Skeletal muscle tissue (tissue), 3 donors: ENCODE measurements at regions not wholly inside any gene's neighbourhood (a gene's known extent, or its start where the extent isn't known, plus 50 kb on each side); places are given as distances from the start of the nearest gene placed in this dataset.

Source experiments
- H3K27ac ChIP-seq: one replicate; pipeline ENCODE4 v1.7.0; 2013; ENCODE audit warnings: mild to moderate bottlenecking, low read depth, low read length, inconsistent platforms
- H3K27me3 ChIP-seq, 3 donors: one replicate each; pipeline ENCODE4 v1.7.0; 2013; ENCODE audit warnings: low read length in 3 of 3; ENCODE audit not compliant: control insufficient read depth in 3 of 3, insufficient read depth in 3 of 3
- H3K36me3 ChIP-seq, 3 donors: one replicate each; pipeline ENCODE4 v1.7.0; 2013; ENCODE audit warnings: low read length in 3 of 3; ENCODE audit not compliant: control insufficient read depth in 3 of 3, insufficient read depth in 3 of 3
- H3K4me1 ChIP-seq, 3 donors: one replicate each; pipeline ENCODE4 v1.7.0; 2013; ENCODE audit warnings: low read length in 3 of 3, mild to moderate bottlenecking in 3 of 3; ENCODE audit not compliant: control insufficient read depth in 3 of 3, insufficient read depth in 3 of 3
- H3K4me3 ChIP-seq, 3 donors: one replicate each; pipeline ENCODE4 v1.7.0; 2013; ENCODE audit warnings: low read length in 3 of 3
- H3K9ac ChIP-seq, 3 donors: one replicate each; pipeline ENCODE4 v1.7.0; 2013; ENCODE audit warnings: low read length in 3 of 3, mild to moderate bottlenecking in 3 of 3, moderate library complexity in 2 of 3, low read depth in 1 of 3
- H3K9me3 ChIP-seq, 3 donors: one replicate each; pipeline ENCODE4 v1.7.0; 2013; ENCODE audit warnings: low read length in 3 of 3; ENCODE audit not compliant: control insufficient read depth in 3 of 3
- donor health status: Osteomylitis.

DNA sequence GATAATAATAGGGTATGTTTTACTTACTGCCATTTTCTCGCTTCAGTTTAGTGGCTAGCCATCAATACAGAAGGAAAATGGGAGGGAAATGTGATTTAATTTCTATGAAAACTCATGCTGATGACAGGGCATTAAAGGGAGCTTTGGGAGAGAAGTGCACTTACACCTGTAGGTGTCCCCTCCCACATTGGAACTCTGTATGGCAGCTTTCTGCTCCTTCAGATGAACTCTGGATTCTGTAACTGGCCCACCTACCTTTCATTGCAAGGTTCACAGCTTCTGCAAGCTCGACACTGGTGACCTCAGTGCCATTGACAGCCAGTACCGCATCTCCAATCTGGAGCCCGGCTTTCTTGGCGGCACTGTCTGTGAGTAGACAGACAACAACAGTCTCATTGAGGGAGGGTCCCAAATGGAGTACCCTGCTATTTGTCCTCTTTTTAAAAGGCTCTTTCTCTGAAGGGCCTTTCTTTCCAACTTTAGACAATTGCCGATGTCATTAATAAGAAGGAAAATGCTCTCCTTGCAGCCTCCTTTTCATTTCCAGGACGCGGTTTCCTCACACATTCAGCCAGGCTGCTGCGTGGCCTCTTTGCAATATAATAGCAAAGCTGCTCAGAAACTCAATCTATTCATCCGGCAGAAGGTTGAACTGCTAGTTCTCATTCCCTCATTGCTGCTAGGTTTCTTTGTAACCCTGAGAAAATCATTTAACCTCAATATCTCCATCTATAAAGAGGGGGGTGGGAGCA is 63.6 kb downstream of the NUDT12 start:
- H3K4me1 ChIP-seq = peaks cover 19 to 20% (median 20%) of the 10 kb centered on the region in 3 donors
- H3K27ac ChIP-seq = peak overlapping the region; percentile 68
- H3K4me3 ChIP-seq = peak overlapping the region in 2 of 3 donors; percentile 15 to 16
- H3K36me3 ChIP-seq = no peaks in the 10 kb centered on the region
- peak overlapping the region in 1 of 3 donors; percentile 51 for H3K9ac ChIP-seq
- peaks cover 0 to 5% (median 0%) of the 10 kb centered on the region in 3 donors for H3K9me3 ChIP-seq
- no peaks in the 10 kb centered on the region for H3K27me3 ChIP-seq

DNA sequence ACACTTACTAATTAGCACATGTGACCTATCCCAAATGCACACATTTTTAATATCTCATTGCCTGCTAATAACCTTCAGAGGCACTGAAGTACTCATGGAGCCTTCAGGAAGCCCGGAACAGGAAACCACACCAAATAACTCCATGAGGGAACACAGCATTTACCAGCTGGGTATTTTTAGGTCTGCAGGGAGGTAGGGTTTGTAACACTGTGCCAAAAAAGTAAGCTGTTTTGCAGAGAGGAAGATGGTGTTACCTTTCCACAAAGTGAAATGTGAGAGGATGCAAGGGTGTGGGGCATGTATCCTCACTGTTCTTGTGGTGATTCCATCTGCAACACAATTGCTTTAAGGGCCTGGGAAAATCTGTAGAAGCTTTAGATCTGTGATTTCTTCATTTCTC is 64.4 kb downstream of the NUDT12 start:
- Histone ChIP-seq H3K36me3 (no peaks in the 10 kb centered on the region), H3K4me1 (peaks cover 19 to 20% (median 20%) of the 10 kb centered on the region in 3 donors), H3K9me3 (peaks cover 0 to 5% (median 0%) of the 10 kb centered on the region in 3 donors), H3K27me3 (no peaks in the 10 kb centered on the region), H3K4me3 (peak overlapping the region; percentile 36 to 64 (median 38)), H3K9ac (peak overlapping the region in 1 of 3 donors; percentile 34), H3K27ac (peak overlapping the region; percentile 68)

DNA sequence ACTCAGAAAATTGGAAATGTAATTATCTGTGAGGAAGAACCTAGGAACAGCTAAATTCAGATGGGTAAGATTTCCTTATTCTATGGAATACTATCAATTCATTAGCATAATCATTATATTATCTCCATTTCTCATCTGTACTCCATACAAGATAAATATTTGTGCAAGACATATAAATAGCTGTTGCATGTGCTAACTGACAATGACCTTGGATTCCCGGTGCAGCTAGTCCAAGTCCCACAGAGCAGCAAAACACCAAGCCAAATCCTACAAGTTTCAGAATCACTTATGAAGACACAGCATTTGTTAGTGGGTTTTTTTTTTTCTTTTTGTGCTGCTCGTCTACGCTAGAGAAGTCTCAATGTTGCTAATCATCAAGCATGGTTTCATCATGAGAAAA is 64.8 kb downstream of the NUDT12 start:
- H3K9me3 ChIP-seq = peaks cover 0 to 5% (median 0%) of the 10 kb centered on the region in 3 donors
- H3K4me1 ChIP-seq = peaks cover 19 to 20% (median 20%) of the 10 kb centered on the region in 3 donors
- H3K27me3 ChIP-seq = no peaks in the 10 kb centered on the region
- peak overlapping the region; percentile 36 to 64 (median 38) for H3K4me3 ChIP-seq
- no peaks in the 10 kb centered on the region for H3K36me3 ChIP-seq
- peak overlapping the region; percentile 68 for H3K27ac ChIP-seq
- H3K9ac ChIP-seq = peak overlapping the region in 1 of 3 donors; percentile 34

DNA sequence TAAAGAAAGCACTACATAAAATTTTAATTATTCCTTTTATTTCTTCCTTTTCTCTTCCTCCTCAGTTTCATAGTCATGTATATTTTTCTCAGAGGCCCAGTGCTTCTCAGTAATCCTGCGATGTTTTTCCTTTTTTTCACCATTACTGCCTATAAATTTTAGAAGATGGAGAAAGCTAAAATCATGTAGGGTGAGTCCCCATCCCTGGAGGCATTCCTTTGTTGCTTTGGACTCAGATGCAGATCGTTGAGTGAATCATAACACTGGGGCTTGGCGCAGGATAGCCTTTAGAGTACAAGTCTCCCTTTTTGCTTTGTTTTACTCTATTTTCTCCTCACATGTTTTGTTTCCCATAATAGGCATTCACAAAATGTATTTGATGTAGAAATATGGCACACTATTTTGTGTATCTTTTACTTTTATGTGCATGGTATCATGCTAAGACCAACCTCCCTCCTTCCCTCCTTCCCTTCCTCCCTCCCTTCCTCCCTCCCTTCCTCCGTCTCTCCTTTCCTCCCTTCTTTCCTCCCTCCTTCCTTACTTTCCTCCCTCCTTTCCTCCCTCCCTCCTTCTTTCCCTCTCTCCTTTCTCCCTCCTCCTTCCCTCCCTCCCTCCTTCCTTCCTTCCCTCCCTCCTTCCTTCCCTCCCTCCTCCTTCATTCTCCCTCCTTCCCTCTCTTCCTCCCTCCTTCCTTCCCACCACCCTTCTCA is 72.4 kb downstream of the NUDT12 start:
- Histone ChIP-seq H3K4me1 (peaks cover 0 to 5% (median 0%) of the 10 kb centered on the region in 3 donors), H3K9ac (no peak overlapping the region), H3K9me3 (peaks cover 0 to 3% (median 0%) of the 10 kb centered on the region in 3 donors), H3K4me3 (no peak overlapping the region), H3K27ac (no peak overlapping the region), H3K36me3 (no peaks in the 10 kb centered on the region), H3K27me3 (no peaks in the 10 kb centered on the region)

DNA sequence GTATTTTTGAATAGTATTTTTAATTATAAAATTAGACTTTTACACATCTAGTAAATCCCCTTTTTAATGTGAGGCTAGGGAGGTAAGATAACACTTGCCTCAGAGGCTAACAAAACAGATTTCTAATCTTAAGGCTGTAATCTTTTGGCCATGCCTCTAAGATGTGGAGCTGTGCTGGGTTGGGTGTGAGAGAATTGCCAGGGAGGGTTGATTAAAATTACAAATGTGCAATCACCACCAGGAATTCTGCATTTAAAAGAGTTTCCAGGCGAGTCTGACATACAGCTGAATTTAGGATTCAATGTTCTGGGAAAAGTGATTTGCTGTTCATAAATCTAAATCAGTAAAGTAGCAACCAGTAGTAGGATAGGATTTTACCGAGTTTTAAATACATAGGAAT is 73.3 kb downstream of the NUDT12 start:
- Histone ChIP-seq H3K36me3 (no peaks in the 10 kb centered on the region), H3K9me3 (no peaks in the 10 kb centered on the region), H3K4me1 (peaks cover 0 to 5% (median 0%) of the 10 kb centered on the region in 3 donors), H3K27me3 (no peaks in the 10 kb centered on the region), H3K27ac (no peak overlapping the region), H3K4me3 (no peak overlapping the region), H3K9ac (no peak overlapping the region)

DNA sequence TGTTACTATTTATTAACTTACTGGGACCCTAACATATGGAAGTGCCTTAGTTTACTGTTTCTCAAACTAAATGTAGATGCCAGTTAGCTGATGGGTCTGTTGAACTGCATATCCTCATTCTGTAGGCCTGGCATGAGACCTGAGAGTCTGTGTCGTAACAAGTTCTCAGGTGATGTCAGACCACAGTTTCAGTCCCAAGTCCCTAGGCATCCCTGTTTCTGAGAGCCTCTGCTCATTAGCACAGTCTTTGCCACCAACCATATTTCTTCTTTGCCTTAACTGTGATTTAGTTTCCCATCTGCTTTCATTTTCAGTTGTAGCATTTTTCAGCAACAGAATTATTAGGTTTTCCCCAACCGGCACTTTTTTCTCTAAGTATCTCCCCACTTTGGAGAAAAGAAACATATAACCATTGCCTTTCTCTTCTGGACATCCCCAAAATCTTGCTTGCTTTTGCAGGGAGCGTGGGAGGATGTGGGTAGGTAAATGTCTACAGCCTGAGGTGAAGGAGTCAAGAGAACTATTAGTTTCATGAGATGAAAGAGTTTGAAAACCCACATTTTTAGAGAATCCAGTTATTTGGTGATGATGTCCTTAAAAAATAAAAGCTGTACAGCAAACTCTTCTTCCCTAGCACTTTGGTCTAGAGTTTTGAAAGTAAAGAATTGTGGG is 74.6 kb downstream of the NUDT12 start:
- H3K36me3 ChIP-seq = no peaks in the 10 kb centered on the region
- no peak overlapping the region for H3K27ac ChIP-seq
- no peak overlapping the region for H3K9ac ChIP-seq
- H3K9me3 ChIP-seq = no peaks in the 10 kb centered on the region
- peaks cover 0 to 5% (median 0%) of the 10 kb centered on the region in 3 donors for H3K4me1 ChIP-seq
- H3K27me3 ChIP-seq = no peaks in the 10 kb centered on the region
- H3K4me3 ChIP-seq = no peak overlapping the region

DNA sequence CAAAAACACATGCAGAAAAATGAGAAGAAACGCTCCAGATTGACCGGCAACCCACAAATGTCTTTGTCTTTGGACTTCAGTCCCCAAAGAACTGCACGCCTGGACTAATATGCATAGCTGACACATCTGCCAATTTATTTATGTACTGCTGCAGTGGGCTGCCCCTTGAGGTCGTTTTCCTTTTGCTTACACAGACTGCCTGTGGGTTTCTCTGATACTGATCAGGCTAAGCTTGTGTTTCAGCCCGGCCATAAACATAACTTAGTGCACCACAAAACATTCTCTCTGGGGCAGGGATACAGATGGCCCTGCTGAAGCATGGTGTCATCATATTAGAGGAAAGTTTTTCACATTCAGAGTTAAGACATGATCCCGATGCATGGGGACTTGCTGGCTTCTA is 75.4 kb downstream of the NUDT12 start:
- Histone ChIP-seq H3K36me3 (no peaks in the 10 kb centered on the region), H3K27ac (no peak overlapping the region), H3K9me3 (no peaks in the 10 kb centered on the region), H3K4me3 (no peak overlapping the region), H3K27me3 (no peaks in the 10 kb centered on the region), H3K4me1 (peaks cover 0 to 5% (median 0%) of the 10 kb centered on the region in 3 donors), H3K9ac (no peak overlapping the region)

DNA sequence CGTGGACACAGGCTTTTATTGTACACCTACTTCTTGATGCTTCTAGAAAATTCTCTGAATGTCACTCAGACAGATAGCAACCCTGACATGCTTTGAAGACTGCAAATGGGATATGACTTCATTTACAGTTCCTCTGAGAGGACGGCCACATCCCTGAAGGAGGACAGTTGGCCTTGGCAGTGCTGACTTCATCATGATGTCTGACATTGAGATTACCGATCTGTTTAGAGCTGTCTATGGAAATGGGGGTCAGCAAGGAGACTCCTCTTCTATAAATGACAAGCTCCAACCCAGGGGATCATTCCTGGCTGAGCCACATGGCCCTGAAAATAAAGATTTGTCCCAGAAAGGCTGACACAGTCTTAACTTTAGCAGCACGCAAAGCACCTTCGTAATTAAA is 75.8 kb downstream of the NUDT12 start:
- peaks cover 0 to 5% (median 0%) of the 10 kb centered on the region in 3 donors for H3K4me1 ChIP-seq

DNA sequence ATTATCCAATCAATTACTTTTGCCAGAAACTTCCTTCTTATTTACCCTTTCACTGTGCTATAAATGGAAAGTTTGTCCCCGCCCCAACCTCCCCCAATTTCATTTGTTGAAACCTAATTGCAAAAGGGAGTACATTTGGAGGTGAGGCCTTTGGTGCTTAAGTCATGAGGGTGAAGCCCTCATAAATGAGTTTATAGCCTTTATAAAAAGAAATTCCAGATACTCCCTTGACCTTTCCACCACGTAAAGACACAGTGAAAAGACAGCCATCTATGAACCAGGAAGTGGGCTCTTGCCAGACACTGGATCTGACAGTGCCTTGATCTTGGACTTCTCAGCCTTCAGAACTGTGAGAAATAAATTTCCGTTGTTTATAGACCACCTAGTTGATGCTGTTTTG is 82.3 kb downstream of the NUDT12 start:
- Histone ChIP-seq H3K4me3 (no peak overlapping the region), H3K9me3 (no peaks in the 10 kb centered on the region), H3K27ac (no peak overlapping the region), H3K4me1 (peaks cover 0 to 3% (median under 1%) of the 10 kb centered on the region in 3 donors), H3K27me3 (no peaks in the 10 kb centered on the region), H3K9ac (no peak overlapping the region), H3K36me3 (no peaks in the 10 kb centered on the region)

More for the DNA sequence above, 75.8 kb downstream of the NUDT12 start:
- no peak overlapping the region for H3K9ac ChIP-seq
- H3K4me3 ChIP-seq = no peak overlapping the region
- H3K36me3 ChIP-seq = no peaks in the 10 kb centered on the region
- no peak overlapping the region for H3K27ac ChIP-seq
- H3K27me3 ChIP-seq = no peaks in the 10 kb centered on the region
- H3K9me3 ChIP-seq = no peaks in the 10 kb centered on the region
